ENCODE measurements at regions not wholly inside any gene's neighbourhood (a gene's known extent, or its start where the extent isn't known, plus 50 kb on each side); places are given as distances from the start of the nearest gene placed in this dataset.

GRCh38 chr1:190688096-190688495, 210.4 kb upstream of the BRINP3 start:
- no peak for TF ChIP-seq POLR2AphosphoS5 (IDR thresholded peaks at IDR 0.05)
- TF ChIP-seq CTCF (IDR thresholded peaks at IDR 0.05 in 8 of 11, conservative IDR thresholded peaks at IDR 0.05 in 3 of 11), result no peak
- no peak for TF ChIP-seq POLR2A (IDR thresholded peaks at IDR 0.05)
